ENCODE measurements at regions not wholly inside any gene's neighbourhood (a gene's known extent, or its start where the extent isn't known, plus 50 kb on each side); places are given as distances from the start of the nearest gene placed in this dataset.

- no peak for DNase-seq
Observed at GRCh38 chr1:225707824-225708223, 54.9 kb upstream of the ENAH start.

DNA sequence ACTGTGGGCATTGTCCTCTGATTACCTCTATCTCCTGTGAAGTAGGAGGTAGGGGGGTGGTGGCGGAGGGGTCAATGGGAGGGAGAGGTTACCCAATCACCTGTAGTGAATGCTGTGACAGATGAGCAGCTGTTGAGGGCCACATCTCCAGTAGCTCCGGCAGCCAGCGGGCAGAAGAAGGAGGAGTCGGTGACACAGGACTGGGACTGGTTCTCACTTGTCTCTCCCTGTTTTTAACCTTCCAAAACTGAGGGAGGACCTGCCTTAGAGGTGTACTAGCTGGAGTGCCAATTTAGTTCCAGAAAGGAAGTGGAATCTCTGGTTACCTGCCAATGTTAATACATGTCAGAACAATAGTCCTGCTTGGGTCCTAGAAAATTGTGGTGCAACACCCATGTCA is 56.2 kb upstream of the ENAH start:
- no peak for DNase-seq

GRCh38 chr1:225710804-225711203 is 57.9 kb upstream of the ENAH start:
- DNase-seq = no peak

DNA sequence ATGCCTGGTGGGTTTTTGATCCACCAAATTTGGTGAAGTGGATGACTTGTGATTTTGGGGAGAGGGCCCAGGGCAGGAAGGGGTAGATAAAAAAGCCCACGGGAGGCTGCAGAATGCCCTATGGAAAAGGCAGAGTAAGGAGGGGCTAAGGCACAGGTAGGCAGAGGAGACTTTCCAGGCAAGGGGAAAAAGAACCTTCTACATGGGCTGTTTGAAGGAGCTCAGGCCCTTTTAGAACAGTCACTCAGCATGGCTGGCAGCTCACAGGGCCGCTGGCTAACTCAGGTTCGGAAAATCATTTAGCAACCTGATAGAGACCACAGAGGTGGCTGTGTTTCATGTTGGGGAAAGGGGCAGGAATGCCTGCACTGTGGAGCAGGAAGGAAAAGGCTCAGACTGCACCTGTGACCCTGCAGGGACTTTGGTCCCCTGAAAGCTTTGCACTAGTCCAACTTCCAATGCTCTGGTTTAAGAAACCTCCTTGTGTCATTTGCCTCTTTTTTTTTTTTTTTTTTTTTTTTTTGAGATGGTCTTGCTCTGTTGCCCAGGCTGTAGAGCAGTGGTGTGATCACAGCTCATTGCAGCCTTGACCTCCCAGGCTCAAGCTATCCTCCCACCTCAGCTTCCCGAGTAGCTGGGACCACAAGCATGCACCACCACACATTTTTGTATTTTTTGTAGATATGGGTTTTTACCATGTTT is 58.5 kb upstream of the ENAH start:
- no peak for DNase-seq

GRCh38 chr1:225712391-225712790 is 59.5 kb upstream of the ENAH start:
- peak in 1 of 2 donors; percentile 10 for DNase-seq

DNA sequence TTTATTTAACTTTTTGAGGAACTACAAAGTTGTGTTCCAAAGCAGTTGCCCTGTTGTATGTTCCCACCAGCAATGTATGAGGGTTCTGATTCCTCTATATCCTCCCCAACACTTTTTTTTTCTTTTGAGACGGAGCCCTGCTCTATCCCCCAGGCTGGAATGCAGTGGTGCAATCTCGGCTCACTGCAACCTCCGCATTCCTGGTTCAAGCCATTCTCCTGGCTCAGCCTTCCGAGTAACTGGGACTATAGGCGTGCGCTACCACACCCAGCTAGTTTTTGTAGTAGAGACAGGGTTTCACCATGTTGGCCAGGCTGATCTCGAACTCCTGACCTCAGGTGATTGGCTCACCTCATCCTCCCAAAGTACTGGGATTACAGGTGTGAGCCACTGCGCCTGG is 60.4 kb upstream of the ENAH start:
- no peak for DNase-seq

GRCh38 chr1:225720937-225721336 is 56.7 kb upstream of the SRP9 start:
- DNase-seq = no peak

DNA sequence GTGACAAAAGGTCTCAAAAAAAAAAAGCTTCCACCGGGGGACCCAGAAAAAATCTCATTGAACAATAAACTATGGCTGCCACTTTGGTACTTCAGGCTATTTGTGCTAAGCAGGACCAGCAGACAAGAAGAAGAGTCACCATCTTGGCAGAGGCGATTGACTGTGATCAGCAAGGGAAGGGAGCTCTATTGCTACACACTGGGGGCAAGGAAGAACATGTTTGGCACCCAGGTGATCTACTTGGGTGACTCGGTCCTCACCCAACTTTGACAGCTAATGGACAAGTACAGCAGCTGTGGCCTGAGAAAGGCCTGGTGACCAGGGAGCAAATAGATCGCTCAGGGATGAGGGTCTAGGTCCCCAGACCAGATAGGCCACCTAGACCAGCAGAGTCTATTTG is 53.4 kb upstream of the SRP9 start:
- no peak for DNase-seq

Data from CD4-positive, alpha-beta T cell treated with Interleukin-4 for 1 hour (primary cell).